GM23338 (cell line): ENCODE measurements at regions not wholly inside any gene's neighbourhood (a gene's known extent, or its start where the extent isn't known, plus 50 kb on each side); places are given as distances from the start of the nearest gene placed in this dataset.

ENCODE experiments used
- ATAC-seq: fragments of 200-7000 bp; cut with Tn5 transposase; 3 replicates; pipeline ENCODE4 v1.9.1; 2020
- DNase-seq: peaks from one replicate; pipeline ENCODE4 v3.0.0-alpha.2; 2015; ENCODE audit warnings: low spot score
- H2AFZ ChIP-seq: fragments of 200-600 bp; sonication (generic); 2 replicates; pipeline ENCODE4 v1.8.0; 2016; ENCODE audit warnings: antibody characterized with exemption, mild to moderate bottlenecking, moderate library complexity
- H3F3A ChIP-seq: fragments of 200-600 bp; sonication (generic); replicated peaks from 2 replicates; pipeline ENCODE4 v1.8.0; 2017; ENCODE audit warnings: antibody characterized with exemption, mixed run types, low read depth
- H3K27ac ChIP-seq: fragments of 200-600 bp; sonication (generic); 2 replicates; pipeline ENCODE4 v1.6.1; 2016; ENCODE audit warnings: low read depth
- H3K27me3 ChIP-seq: fragments of 200-600 bp; sonication (generic); 2 replicates; pipeline ENCODE4 v1.8.0; 2016; ENCODE audit warnings: mild to moderate bottlenecking, mixed run types, moderate library complexity; ENCODE audit not compliant: insufficient read depth
- H3K36me3 ChIP-seq: fragments of 200-600 bp; sonication (generic); 2 replicates; pipeline ENCODE4 v1.8.0; 2016; ENCODE audit warnings: mild to moderate bottlenecking; ENCODE audit not compliant: insufficient read depth
- H3K4me1 ChIP-seq: fragments of 200-600 bp; sonication (generic); 2 replicates; pipeline ENCODE4 v1.8.0; 2016; ENCODE audit warnings: mild to moderate bottlenecking, moderate library complexity; ENCODE audit not compliant: insufficient read depth
- H3K4me2 ChIP-seq: fragments of 200-600 bp; sonication (generic); 2 replicates; pipeline ENCODE4 v1.7.1; 2017; ENCODE audit warnings: mixed run types
- H3K4me3 ChIP-seq: fragments of 200-600 bp; sonication (generic); 2 replicates; pipeline ENCODE4 v1.6.1; 2016; ENCODE audit warnings: mixed run types
- H3K79me2 ChIP-seq: fragments of 200-600 bp; sonication (generic); replicated peaks from 2 replicates; pipeline ENCODE4 v1.8.0; 2017; ENCODE audit warnings: mild to moderate bottlenecking; ENCODE audit not compliant: insufficient read depth
- H3K9me2 ChIP-seq: fragments of 200-600 bp; sonication (generic); 2 replicates; pipeline ENCODE4 v1.8.0; 2017; ENCODE audit not compliant: insufficient read depth
- H4K20me1 ChIP-seq: fragments of 200-600 bp; sonication (generic); replicated peaks from 2 replicates; pipeline ENCODE4 v1.8.0; 2017; ENCODE audit warnings: mild to moderate bottlenecking; ENCODE audit not compliant: insufficient read depth
- H3K27ac Mint-ChIP-seq: 2 replicates; pipeline ENCODE4 v1.8.0; 2020; ENCODE audit warnings: inconsistent platforms, mild to moderate bottlenecking, moderate library complexity, mixed read lengths
- H3K27me3 Mint-ChIP-seq: 3 replicates; pipeline ENCODE4 v1.8.0; 2022; ENCODE audit warnings: low read depth, mild to moderate bottlenecking, moderate library complexity, mixed read lengths, inconsistent platforms; ENCODE audit not compliant: insufficient read depth, poor library complexity
- H3K36me3 Mint-ChIP-seq: 3 replicates; pipeline ENCODE4 v1.8.0; 2021; ENCODE audit warnings: low read depth, mild to moderate bottlenecking, inconsistent platforms, moderate library complexity, mixed read lengths
- H3K4me1 Mint-ChIP-seq: 3 replicates; pipeline ENCODE4 v1.8.0; 2020; ENCODE audit warnings: mild to moderate bottlenecking, inconsistent platforms, mixed read lengths
- H3K4me3 Mint-ChIP-seq: 3 replicates; pipeline ENCODE4 v1.8.0; 2021; ENCODE audit warnings: moderate library complexity, mild to moderate bottlenecking, inconsistent platforms, mixed read lengths
- H3K9me3 Mint-ChIP-seq: 3 replicates; pipeline ENCODE4 v1.8.0; 2020; ENCODE audit warnings: moderate library complexity, mild to moderate bottlenecking, inconsistent platforms, mixed read lengths
- CREB1 ChIP-seq: fragments of 250-450 bp; sonication (Bioruptor Pico); IDR thresholded peaks from 2 replicates; pipeline ENCODE4 v1.5.0; 2020; ENCODE audit warnings: low read depth, mild to moderate bottlenecking, moderate library complexity
- CTCF ChIP-seq, 2 experiments: fragments of 200-600 bp in 1 of 2; sonication (generic) in 1 of 2; conservative IDR thresholded peaks; 2 replicates each; pipeline versions ENCODE4 v1.5.1 to v1.6.1; 2016 to 2017; ENCODE audit warnings: antibody characterized with exemption in 2 of 2, low read depth in 2 of 2, mild to moderate bottlenecking in 2 of 2, moderate library complexity in 1 of 2
- ETS1 ChIP-seq: IDR thresholded peaks from 2 replicates; pipeline ENCODE4 v1.6.1; 2016; ENCODE audit warnings: antibody characterized with exemption
- EZH2 ChIP-seq: fragments of 200-600 bp; sonication (generic); IDR thresholded peaks from one replicate; pipeline ENCODE4 v1.8.0; 2017; ENCODE audit warnings: antibody characterized with exemption, mild to moderate bottlenecking, low read depth; ENCODE audit not compliant: unreplicated experiment
- EZH2phosphoT487 ChIP-seq: fragments of 200-600 bp; sonication (generic); IDR thresholded peaks from one replicate; pipeline ENCODE4 v1.8.1; 2018; ENCODE audit warnings: antibody characterized with exemption; ENCODE audit not compliant: unreplicated experiment
- JUNB ChIP-seq: IDR thresholded peaks from one replicate; pipeline ENCODE4 v1.6.1; 2016; ENCODE audit warnings: antibody characterized with exemption; ENCODE audit not compliant: unreplicated experiment
- NANOG ChIP-seq: IDR thresholded peaks from 2 replicates; pipeline ENCODE4 v1.6.1; 2016; ENCODE audit warnings: antibody characterized with exemption, borderline replicate concordance
- POLR2AphosphoS5 ChIP-seq: IDR thresholded peaks from 2 replicates; pipeline ENCODE4 v1.6.1; 2016; ENCODE audit warnings: antibody characterized with exemption, low read depth
- REST ChIP-seq: IDR thresholded peaks from one replicate; pipeline ENCODE4 v1.6.1; 2018; ENCODE audit warnings: antibody characterized with exemption; ENCODE audit not compliant: unreplicated experiment
- STAT1 ChIP-seq: IDR thresholded peaks from one replicate; pipeline ENCODE4 v1.6.1; 2016; ENCODE audit warnings: antibody characterized with exemption; ENCODE audit not compliant: unreplicated experiment
- ZNF114 ChIP-seq: fragments of 250-450 bp; sonication (Bioruptor Pico); IDR thresholded peaks from 2 replicates; pipeline ENCODE4 v1.5.0; 2020; ENCODE audit warnings: mild to moderate bottlenecking, moderate library complexity
- ZNF331 ChIP-seq: fragments of 250-450 bp; sonication (Bioruptor Pico); IDR thresholded peaks from 2 replicates; pipeline ENCODE4 v1.5.0; 2020; ENCODE audit warnings: low read depth, mild to moderate bottlenecking, moderate library complexity
- ZNF462 ChIP-seq: fragments of 250-450 bp; sonication (Bioruptor Pico); IDR thresholded peaks from 2 replicates; pipeline ENCODE4 v1.5.0; 2020; ENCODE audit warnings: mild to moderate bottlenecking, moderate library complexity

- TF ChIP-seq CTCF (conservative IDR thresholded peaks at IDR 0.05; ENCODE audit: low read depth in 2 of 2) (no peak), ETS1 (no peak), EZH2 (no peak), CREB1 (no peak), ZNF114 (CRISPR knock-in tag) (no peak), STAT1 (no peak), EZH2phosphoT487 (no peak), ZNF462 (CRISPR knock-in tag) (no peak), JUNB (no peak), ZNF331 (CRISPR knock-in tag) (no peak), REST (no peak), POLR2AphosphoS5 (no peak), NANOG (no peak)
- Mint-ChIP-seq H3K4me1 (peaks cover 3% of the 10 kb centered on the region; the same call in 1 of the 3 replicates), H3K27ac (no peak overlapping the region), H3K27me3 (no peaks in the 10 kb centered on the region), H3K4me3 (no peak overlapping the region), H3K9me3 (peaks cover 16% of the 10 kb centered on the region; the same call in 2 of the 3 replicates), H3K36me3 (peaks cover 5% of the 10 kb centered on the region; the same call in 2 of the 3 replicates)
- Histone ChIP-seq H3K4me1 (no peaks in the 10 kb centered on the region), H3K36me3 (no peaks in the 10 kb centered on the region), H3K4me2 (no peak overlapping the region), H3F3A (no peaks in the 10 kb centered on the region), H3K27ac (no peak overlapping the region), H2AFZ (no peak overlapping the region), H3K79me2 (no peaks in the 10 kb centered on the region), H4K20me1 (no peaks in the 10 kb centered on the region), H3K9me2 (no peaks in the 10 kb centered on the region), H3K27me3 (no peaks in the 10 kb centered on the region), H3K4me3 (no peak overlapping the region)
- ATAC-seq: no peak
- no peak for DNase-seq
These were observed 56.3 kb upstream of the ITGA1 start for GRCh38 chr5:52731274-52732027.
